Stimulated activated naive CD4-positive, alpha-beta T cell treated with Interleukin-2 at 50 U/mL for 16 hours (primary cell): ENCODE measurements at regions not wholly inside any gene's neighbourhood (a gene's known extent, or its start where the extent isn't known, plus 50 kb on each side); places are given as distances from the start of the nearest gene placed in this dataset.

Experiments used
- DNase-seq: peaks from one replicate; lab custom pipeline; 2025; lab: John Stamatoyannopoulos, UW

DNA sequence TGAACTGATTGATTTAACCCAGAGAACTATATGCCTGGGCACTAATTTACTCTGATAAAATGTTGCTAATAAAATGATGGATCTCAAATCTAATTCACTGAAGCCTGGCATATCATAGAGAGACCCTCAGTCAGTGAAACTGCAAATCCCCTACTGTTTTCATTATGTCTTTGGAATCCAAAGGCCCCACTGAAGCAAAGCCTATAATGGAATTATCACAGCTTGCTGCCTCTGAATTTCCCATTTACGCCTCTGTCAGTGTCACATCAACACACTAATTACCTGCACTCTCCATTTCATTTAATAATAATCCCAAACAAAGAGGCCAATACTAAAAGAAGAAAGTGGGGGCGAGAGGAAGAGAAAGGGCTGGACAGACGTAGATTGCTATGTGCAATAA, 470.9 kb downstream of the MBD2 start:
- no peak for DNase-seq

GRCh38 chr18:53752781-53753367, 471.6 kb downstream of the MBD2 start:
- no peak for DNase-seq

DNA sequence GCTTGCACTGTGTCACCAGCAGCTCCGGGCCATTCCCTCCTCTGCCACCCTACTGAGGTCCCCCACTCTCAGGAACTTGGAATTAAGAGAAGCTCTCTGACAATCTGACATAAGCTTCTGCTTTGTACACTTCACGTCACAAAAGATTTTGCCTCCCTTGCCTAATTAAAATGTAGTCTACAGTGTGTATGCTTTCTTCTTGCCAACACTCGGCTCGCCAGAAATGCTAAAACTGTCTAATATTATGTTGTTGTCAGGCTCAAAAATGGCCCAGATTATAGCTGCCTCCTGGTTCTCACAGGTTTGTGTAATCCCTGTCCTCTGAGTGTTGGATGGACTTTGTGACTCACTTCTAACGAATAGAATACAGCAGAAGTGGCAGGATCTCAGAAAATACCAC, 474.7 kb downstream of the MBD2 start:
- DNase-seq, result no peak

- no peak for DNase-seq
Observed at GRCh38 chr18:53747663-53748160, 476.8 kb downstream of the MBD2 start.

DNA sequence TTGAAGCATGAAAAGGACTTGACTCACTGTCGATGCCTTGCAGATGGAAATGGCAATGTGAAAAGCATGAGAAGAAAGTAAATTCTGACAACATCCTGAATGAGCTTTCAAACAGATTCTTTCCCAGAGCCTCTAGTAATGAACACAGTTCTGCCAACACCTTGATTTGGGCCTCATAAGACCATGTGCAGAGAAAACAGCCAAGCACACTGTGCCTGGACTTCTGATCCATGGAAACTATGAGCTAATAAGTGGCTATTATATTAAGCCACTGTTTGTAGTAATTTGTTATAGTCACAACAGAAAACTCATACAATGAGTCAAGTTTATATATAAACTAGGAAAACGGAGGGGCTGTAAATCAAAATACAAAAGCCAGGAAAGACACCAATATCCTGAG, 477.3 kb downstream of the MBD2 start:
- DNase-seq, result no peak

DNA sequence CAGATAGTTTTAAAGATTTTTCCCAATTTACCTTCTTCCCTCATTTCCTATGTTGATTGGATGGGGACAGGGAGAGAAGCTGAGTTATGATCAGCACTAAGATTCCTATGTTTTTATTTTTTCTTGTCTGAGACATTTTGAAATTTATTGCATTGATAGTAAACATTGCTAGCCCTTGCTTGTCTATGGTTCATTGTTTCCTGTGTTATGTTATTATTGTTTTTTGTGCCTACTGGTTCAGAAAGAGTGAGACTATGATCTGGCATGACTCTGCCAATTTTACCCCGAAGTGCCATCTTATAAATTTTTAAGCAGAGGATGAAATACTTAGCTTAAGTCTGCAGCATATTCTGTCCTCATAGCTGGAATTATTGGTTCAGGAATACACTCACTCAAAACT, 478.5 kb downstream of the MBD2 start:
- no peak for DNase-seq

GRCh38 chr18:53745224-53745967, 479.1 kb downstream of the MBD2 start:
- no peak for DNase-seq

- no peak for DNase-seq
Observed at GRCh38 chr18:53739700-53740099, 484.8 kb downstream of the MBD2 start.

GRCh38 chr18:53735526-53735925, 488.9 kb downstream of the MBD2 start:
- no peak for DNase-seq

DNA sequence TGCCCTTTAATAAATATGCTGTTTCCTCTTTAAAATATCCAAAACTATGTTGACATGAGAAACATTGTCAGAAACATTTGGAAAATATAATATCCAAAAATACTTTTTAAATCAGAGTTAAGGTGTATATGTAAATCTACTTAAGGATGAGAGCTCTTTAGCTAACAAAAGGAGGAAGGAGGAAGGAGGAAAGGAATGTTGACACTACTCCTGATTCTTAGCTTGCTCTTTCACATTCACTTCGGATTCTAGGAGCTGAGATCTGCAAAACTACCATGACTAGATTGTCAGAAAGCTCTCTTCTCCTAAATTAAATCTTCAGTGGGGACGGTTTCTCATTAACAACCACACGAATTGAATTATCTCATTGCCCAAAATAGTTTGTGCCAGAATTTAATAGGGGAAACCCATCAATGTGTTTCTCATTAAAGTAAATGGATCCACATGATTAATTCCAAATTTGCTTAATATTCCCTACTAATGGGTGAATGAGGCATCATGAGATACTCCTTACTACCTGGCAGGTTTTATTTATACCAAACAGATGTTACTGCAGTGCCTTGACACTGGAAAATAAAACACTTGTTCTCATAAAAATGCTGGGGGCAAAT, 509.1 kb downstream of the MBD2 start:
- no peak for DNase-seq

GRCh38 chr18:53710080-53710479, 514.4 kb downstream of the MBD2 start:
- no peak for DNase-seq

- DNase-seq, result no peak
Observed at GRCh38 chr18:53702480-53702879, 522.0 kb downstream of the MBD2 start.

- no peak for DNase-seq
Observed at GRCh38 chr18:53701697-53702096, 522.8 kb downstream of the MBD2 start.

DNA sequence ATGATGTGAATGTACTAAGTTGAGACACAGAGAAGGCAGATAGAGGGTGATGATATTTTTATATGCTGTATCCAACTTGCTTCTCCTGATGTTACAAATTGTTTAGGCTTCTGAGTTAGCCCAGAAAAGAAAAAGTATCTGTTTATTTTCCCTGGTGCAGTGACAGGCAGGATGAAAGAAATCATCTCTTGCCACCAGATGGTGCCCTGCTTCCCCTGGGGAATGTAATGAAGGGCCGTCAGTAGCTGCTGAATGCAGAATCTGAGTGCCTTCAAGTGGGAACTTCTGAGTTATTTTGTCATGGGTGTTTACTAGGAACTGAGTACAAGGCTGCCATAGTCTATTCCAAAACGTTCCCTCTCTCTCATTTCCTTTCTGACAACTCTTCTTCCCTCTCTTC, 525.6 kb downstream of the MBD2 start:
- no peak for DNase-seq

DNA sequence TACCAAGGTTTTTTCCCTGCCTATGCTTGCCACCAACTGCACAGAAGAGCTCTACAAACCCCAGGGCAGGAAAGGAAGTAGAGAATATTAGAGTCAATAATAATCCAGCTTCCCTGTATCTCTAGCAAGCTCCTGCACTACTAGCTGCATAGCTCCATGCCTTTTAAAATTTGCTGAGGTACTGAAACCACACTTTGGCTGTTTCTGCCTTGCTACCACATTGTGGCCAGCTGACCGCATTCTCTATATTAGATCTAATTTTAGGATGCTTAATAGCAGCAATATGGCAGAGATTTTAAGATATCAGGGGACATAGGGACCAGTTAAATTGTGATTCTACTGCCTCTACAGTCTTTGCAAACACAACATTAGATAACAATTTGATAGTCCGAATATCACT, 534.6 kb downstream of the MBD2 start:
- DNase-seq, result no peak

DNA sequence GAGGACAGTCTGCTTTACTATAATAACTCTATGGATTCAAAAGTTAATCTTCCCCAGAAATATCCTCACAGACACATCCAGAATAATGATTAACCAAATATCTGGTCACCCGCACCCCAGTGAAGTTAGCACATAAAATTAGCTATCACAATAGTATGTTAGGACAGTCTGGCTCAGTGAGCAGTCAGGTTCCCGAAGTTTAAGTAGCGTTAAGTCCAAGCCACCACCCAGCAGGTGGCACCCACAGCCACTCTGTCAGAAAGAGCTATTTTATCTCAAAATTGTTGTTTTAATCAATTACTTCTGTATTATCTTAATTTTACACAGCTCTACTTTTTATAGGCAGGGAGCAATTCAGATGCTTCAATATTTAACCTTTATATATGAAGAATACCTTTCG, 537.5 kb downstream of the MBD2 start:
- DNase-seq, result no peak

- DNase-seq, result no peak
Observed at GRCh38 chr18:53682796-53683195, 541.7 kb downstream of the MBD2 start.

DNA sequence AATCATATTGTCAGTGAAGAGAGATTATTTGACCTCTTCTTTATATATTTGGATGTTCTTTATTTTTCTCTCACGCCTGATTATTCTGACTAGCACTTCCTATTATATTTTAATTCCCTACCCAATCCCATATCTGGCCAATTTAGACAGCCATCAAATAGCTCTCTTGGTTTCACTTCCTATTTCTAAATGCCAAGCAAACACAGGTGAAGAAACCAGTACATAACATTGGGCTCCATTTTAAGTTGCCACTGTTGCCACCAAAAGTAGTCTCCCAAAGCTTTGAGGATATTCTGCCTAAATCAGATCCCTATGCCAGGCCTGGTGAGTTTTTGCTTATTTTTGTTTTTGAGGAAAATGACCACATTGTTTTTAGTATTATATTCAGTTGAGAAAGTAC, 547.0 kb downstream of the MBD2 start:
- no peak for DNase-seq

GRCh38 chr18:53665701-53666100, 558.8 kb downstream of the MBD2 start:
- no peak for DNase-seq

- DNase-seq, result no peak
Observed at GRCh38 chr18:53664575-53664974, 559.9 kb downstream of the MBD2 start.

DNA sequence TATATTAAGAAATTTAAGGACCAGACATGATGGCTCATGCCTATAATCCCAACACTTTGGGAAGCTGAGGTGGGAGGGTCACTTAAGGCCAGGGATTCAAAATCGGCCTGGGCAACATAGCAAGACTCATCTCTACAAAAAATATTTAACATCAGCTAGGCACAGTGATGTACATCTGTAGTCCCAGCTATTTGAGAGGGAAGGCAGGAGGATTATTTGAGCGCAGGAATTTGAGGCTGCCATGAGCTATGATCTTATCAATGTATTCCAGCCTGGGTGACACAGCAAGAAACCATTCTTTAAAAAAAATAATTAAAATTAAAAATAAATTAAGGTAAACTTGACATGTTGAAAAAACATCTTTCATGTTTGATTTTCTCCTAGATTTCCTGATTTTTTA, 564.2 kb downstream of the MBD2 start:
- DNase-seq, result no peak

DNA sequence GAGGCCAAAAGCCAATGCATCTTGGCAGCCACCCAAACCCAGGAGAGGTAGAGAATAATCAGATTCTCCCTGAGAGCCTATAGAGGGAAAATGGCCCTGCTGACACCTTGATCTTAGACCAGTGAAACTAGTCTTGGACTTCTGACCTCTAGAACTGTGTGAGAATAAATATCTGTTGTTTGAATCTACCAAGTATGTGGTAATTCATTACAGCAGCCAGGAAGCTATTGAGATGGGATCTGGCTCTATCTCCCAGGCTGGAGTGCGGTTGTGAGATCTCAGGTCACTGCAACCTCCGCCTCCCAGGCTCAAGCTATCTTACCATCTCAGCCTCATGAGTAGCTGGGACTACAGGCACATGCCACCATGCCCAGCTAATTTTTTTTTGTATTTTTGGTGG, 567.2 kb downstream of the MBD2 start:
- DNase-seq, result no peak

DNA sequence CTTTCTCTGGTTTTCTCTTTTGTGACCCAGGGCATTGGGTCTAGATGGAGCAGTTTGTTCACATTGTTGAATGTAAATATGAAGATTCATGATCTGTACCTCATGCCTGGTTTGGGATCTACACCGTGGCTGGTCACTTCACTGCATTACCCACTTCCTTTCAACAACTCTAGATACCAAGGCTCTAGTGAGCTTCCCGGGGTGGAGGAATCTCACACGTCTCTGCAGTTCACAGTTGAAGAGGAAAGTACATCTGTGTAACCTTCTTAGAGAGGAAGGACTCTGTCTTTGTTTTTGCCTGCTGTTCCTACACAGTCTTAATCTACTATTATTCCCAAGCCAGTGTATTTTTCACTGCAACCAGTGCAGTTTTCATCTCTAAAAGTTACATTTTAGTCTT, 574.8 kb downstream of the MBD2 start:
- DNase-seq, result no peak
